ENCODE measurements at regions not wholly inside any gene's neighbourhood (a gene's known extent, or its start where the extent isn't known, plus 50 kb on each side); places are given as distances from the start of the nearest gene placed in this dataset.

DNA sequence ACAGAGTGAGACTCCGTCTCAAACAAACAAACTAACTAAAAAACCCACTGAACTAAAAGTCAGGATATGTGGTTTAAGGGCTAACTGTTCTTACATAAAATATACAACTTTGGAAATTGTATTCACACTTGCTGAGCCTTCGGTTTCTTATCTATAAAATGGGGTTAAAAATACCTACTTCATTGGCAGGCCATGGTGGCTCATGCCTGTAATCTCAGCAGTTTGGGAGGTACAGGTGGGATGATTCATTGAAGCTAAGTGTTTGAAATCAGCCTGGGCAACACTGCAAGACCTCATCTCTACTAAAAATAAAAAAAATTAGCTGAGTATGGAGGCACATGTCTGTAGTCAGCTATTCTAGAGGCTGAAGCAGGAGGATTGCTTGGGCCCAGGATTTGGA, 115.4 kb upstream of the KLF6 start (continued):
- TF ChIP-seq ZNF707 (tag by site-specific recombination; IDR thresholded peaks at IDR 0.05) (no peak), ZNF416 (tag by site-specific recombination; IDR thresholded peaks at IDR 0.05) (no peak), KLF10 (tag by site-specific recombination; IDR thresholded peaks at IDR 0.05) (no peak)

DNA sequence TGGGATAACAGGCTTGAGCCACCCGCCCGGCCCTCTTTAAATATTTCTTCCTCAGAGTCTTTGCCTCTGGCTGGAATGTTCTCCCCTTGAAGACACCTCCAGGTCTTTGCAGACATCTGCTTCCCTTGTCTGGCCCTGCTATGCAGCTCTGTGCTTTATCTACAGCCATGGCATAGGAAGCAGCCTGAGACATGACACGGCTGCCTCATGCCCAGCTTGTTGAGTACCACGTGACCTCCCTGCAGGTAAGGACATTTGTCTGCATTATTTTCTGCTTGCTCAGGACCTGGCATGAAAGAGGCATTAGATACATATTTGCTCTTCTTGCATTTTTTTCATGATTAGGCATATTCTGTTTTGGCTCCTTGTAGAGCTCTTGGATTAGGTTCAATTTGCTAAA, 113.8 kb upstream of the KLF6 start:
- CTCF ChIA-PET = no interaction called here
- TF ChIP-seq ZNF23 (tag by site-specific recombination; IDR thresholded peaks at IDR 0.05; ENCODE audit: borderline replicate concordance) (no peak), MEIS1 (CRISPR knock-in tag; IDR thresholded peaks at IDR 0.05; ENCODE audit: borderline replicate concordance) (no peak), TCF7L2 (IDR thresholded peaks at IDR 0.05; ENCODE audit: borderline replicate concordance, low read depth, low read length) (no peak), ZNF558 (tag by site-specific recombination; IDR thresholded peaks at IDR 0.05) (no peak), SALL2 (tag by site-specific recombination; IDR thresholded peaks at IDR 0.05; ENCODE audit: borderline replicate concordance) (no peak), ZNF747 (tag by site-specific recombination; IDR thresholded peaks at IDR 0.05) (no peak), ZNF324 (tag by site-specific recombination; IDR thresholded peaks at IDR 0.05) (no peak), ZBTB20 (tag by site-specific recombination; IDR thresholded peaks at IDR 0.05) (no peak), TRIM28 (IDR thresholded peaks at IDR 0.05; ENCODE audit: borderline replicate concordance, low read length) (no peak), ZNF830 (tag by site-specific recombination; IDR thresholded peaks at IDR 0.05; ENCODE audit: low read depth) (no peak), SETDB1 (IDR thresholded peaks at IDR 0.05; ENCODE audit: insufficient read length, low read length) (no peak), ZXDB (tag by site-specific recombination; IDR thresholded peaks at IDR 0.05) (no peak)
- H3K36me3 ChIP-seq (ENCODE audit: control insufficient read depth in 2 of 2, insufficient read depth in 1 of 2, low read length in 2 of 2) = no peaks in the 10 kb centered on the region
- no peaks in the 10 kb centered on the region for H3K4me1 ChIP-seq (ENCODE audit: control insufficient read depth, insufficient read depth, low read length)
- H3K9me3 ChIP-seq (ENCODE audit: control insufficient read depth, insufficient read depth, low read depth, low read length) = no peaks in the 10 kb centered on the region
- POLR2A ChIA-PET = interaction anchor here (0.7 to 1.5 kb wide), 3 partner anchors 13 to 344 kb away, joined by 3 to 6 read pairs (median 3); partner anchors contain the start of gene KLF6
- no peak overlapping the region for H3K27ac ChIP-seq (ENCODE audit: extremely low read depth, low read depth, low read length)
- H3K4me3 ChIP-seq (ENCODE audit: low read depth, low read length) = no peak overlapping the region

DNA sequence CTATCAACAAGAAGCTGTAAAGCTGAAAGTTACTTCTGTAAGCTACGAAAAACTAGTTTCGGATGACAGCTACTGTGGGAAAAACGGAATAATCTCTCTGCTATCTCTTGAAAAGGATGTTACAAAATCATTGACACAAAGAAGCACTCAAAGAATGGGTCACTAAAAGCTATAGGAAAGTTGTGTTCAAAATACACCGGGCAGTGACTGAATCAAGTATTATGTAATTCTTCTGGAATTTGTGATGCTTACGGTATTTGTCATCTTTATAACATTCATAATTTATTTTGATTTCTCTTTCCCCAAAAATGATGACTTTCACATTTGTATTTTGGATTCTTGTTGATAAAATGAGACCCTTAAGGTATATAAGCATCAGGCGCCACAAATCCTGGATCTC, 112.1 kb upstream of the KLF6 start:
- Histone ChIP-seq H3K4me3 (ENCODE audit: low read depth, low read length) (no peak overlapping the region), H3K27ac (ENCODE audit: extremely low read depth, low read depth, low read length) (no peak overlapping the region), H3K9me3 (ENCODE audit: control insufficient read depth, insufficient read depth, low read depth, low read length) (no peaks in the 10 kb centered on the region), H3K36me3 (ENCODE audit: control insufficient read depth in 2 of 2, insufficient read depth in 1 of 2, low read length in 2 of 2) (no peaks in the 10 kb centered on the region), H3K4me1 (ENCODE audit: control insufficient read depth, insufficient read depth, low read length) (no peaks in the 10 kb centered on the region; the same call in 1 of the 2 replicates)
- POLR2A ChIA-PET = interaction anchor here (2.4 kb wide), 1 partner anchor 11 kb away, joined by 7 read pairs; no protein-coding TSS in a partner anchor
- CTCF ChIA-PET = interaction anchor here (0.7 kb wide), 1 partner anchor 465 kb away, joined by 3 read pairs; no protein-coding TSS in a partner anchor
- TF ChIP-seq, protein P1, sequence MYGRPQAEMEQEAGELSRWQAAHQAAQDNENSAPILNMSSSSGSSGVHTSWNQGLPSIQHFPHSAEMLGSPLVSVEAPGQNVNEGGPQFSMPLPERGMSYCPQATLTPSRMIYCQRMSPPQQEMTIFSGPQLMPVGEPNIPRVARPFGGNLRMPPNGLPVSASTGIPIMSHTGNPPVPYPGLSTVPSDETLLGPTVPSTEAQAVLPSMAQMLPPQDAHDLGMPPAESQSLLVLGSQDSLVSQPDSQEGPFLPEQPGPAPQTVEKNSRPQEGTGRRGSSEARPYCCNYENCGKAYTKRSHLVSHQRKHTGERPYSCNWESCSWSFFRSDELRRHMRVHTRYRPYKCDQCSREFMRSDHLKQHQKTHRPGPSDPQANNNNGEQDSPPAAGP (tag by site-specific recombination; IDR thresholded peaks at IDR 0.05) = no peak

DNA sequence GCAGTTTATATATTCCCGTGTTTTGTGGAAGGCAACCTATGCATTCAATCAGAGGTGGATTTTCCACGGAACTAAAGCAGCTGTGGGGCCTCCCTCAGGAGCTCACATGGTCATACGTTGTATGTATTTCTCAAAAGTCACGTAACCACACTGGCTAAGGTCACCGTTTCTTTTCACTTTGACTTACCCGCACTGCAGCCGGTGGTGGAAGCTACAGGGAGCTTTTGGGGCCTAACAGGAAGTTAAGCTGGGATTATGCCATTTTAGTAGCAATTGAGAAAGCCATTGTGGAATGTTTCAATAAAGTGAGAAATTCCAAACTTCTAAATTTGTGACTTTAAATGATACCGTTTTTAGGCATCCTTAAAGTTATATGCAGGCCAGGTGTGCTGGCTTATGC, 111.2 kb upstream of the KLF6 start:
- H3K27ac ChIP-seq (ENCODE audit: extremely low read depth, low read depth, low read length) = no peak overlapping the region
- no peaks in the 10 kb centered on the region for H3K36me3 ChIP-seq (ENCODE audit: control insufficient read depth in 2 of 2, insufficient read depth in 1 of 2, low read length in 2 of 2)
- H3K9me3 ChIP-seq (ENCODE audit: control insufficient read depth, insufficient read depth, low read depth, low read length) = no peaks in the 10 kb centered on the region
- TF ChIP-seq, protein P2, sequence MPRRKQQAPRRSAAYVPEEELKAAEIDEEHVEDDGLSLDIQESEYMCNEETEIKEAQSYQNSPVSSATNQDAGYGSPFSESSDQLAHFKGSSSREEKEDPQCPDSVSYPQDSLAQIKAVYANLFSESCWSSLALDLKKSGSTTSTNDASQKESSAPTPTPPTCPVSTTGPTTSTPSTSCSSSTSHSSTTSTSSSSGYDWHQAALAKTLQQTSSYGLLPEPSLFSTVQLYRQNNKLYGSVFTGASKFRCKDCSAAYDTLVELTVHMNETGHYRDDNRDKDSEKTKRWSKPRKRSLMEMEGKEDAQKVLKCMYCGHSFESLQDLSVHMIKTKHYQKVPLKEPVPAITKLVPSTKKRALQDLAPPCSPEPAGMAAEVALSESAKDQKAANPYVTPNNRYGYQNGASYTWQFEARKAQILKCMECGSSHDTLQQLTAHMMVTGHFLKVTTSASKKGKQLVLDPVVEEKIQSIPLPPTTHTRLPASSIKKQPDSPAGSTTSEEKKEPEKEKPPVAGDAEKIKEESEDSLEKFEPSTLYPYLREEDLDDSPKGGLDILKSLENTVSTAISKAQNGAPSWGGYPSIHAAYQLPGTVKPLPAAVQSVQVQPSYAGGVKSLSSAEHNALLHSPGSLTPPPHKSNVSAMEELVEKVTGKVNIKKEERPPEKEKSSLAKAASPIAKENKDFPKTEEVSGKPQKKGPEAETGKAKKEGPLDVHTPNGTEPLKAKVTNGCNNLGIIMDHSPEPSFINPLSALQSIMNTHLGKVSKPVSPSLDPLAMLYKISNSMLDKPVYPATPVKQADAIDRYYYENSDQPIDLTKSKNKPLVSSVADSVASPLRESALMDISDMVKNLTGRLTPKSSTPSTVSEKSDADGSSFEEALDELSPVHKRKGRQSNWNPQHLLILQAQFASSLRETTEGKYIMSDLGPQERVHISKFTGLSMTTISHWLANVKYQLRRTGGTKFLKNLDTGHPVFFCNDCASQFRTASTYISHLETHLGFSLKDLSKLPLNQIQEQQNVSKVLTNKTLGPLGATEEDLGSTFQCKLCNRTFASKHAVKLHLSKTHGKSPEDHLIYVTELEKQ (tag by site-specific recombination; IDR thresholded peaks at IDR 0.05; ENCODE audit: borderline replicate concordance) = no peak
- TF ChIP-seq ZFP3 (tag by site-specific recombination; IDR thresholded peaks at IDR 0.05; ENCODE audit: low read depth) (no peak), ZNF843 (tag by site-specific recombination; IDR thresholded peaks at IDR 0.05) (no peak)
- H3K4me3 ChIP-seq (ENCODE audit: low read depth, low read length) = no peak overlapping the region
- ChIA-PET POLR2A (interaction anchor here (1.6 to 2.4 kb wide), 2 partner anchors 10 to 111 kb away, joined by 5 to 7 read pairs; partner anchors contain the start of gene KLF6), CTCF (no interaction called here)
- no peaks in the 10 kb centered on the region; the same call in 1 of the 2 replicates for H3K4me1 ChIP-seq (ENCODE audit: control insufficient read depth, insufficient read depth, low read length)
